IMR-90 (cell line): ENCODE measurements at regions not wholly inside any gene's neighbourhood (a gene's known extent, or its start where the extent isn't known, plus 50 kb on each side); places are given as distances from the start of the nearest gene placed in this dataset.

Experiments used
- CHD1 ChIP-seq: IDR thresholded peaks from 2 replicates; pipeline ENCODE4 v1.6.1; 2012; ENCODE audit warnings: low read depth, low read length, improper control_type of control experiment
- USF2 ChIP-seq: fragments of 150-350 bp; IDR thresholded peaks from 2 replicates; pipeline ENCODE4 v1.6.1; 2017; ENCODE audit warnings: mild to moderate bottlenecking, antibody characterized with exemption, low read length, low read depth

GRCh38 chr22:45112136-45112879 lies 51.4 kb upstream of the NUP50 start (continued):
- TF ChIP-seq USF2: peak; percentile 36; the same call in 1 of the 2 replicates
- TF ChIP-seq CHD1: no peak
